Breast epithelium (tissue), 4 donors: ENCODE measurements at regions not wholly inside any gene's neighbourhood (a gene's known extent, or its start where the extent isn't known, plus 50 kb on each side); places are given as distances from the start of the nearest gene placed in this dataset.

ENCODE experiments used
- DNase-seq, 2 donors: peaks; one replicate each; pipeline ENCODE4 v3.0.0-alpha.2; 2019; ENCODE audit warnings: low spot score in 2 of 2
- H3K27ac ChIP-seq, 2 donors: fragments of 200-600 bp; sonication (generic) in 1 of 2; one replicate each; pipeline ENCODE4 v1.5.1; 2016 to 2019; ENCODE audit warnings: mild to moderate bottlenecking in 1 of 2
- H3K27me3 ChIP-seq, 2 donors: fragments of 200-600 bp; sonication (generic) in 1 of 2; one replicate each; pipeline versions ENCODE4 v1.5.1 to v1.6.0; 2017 to 2019; ENCODE audit warnings: control low read depth in 1 of 2, mild to moderate bottlenecking in 1 of 2
- H3K36me3 ChIP-seq: fragments of 200-600 bp; one replicate; pipeline ENCODE4 v1.5.1; 2019
- H3K4me1 ChIP-seq, 2 donors: fragments of 200-600 bp; sonication (generic); one replicate each; pipeline ENCODE4 v1.5.1; 2016 to 2019; ENCODE audit warnings: control low read depth in 1 of 2
- H3K4me3 ChIP-seq, 3 donors: fragments of 200-600 bp; sonication (generic); 1 replicate in 2 of 3; 2 replicates in 1 of 3; pipeline ENCODE4 v1.5.1; 2016 to 2019; ENCODE audit warnings: mild to moderate bottlenecking in 3 of 3, moderate library complexity in 2 of 3
- H3K9me3 ChIP-seq, 2 donors: fragments of 200-600 bp; sonication (generic) in 1 of 2; one replicate each; pipeline ENCODE4 v1.5.1; 2016 to 2019; ENCODE audit warnings: control low read depth in 1 of 2
- POLR2A ChIP-seq: fragments of 450-650 bp; IDR thresholded peaks from one replicate; pipeline ENCODE4 v1.6.1; 2016; ENCODE audit warnings: antibody characterized with exemption, mild to moderate bottlenecking, moderate library complexity
- POLR2AphosphoS5 ChIP-seq, 3 donors: sonication (generic); formaldehyde crosslinking; IDR thresholded peaks; one replicate each; pipeline ENCODE4 v1.6.1; 2017; ENCODE audit warnings: antibody characterized with exemption in 3 of 3
- intact Hi-C: fragments of 100-400 bp; cut with DNase I; formaldehyde crosslinking; loops from one replicate; pipeline ENCODE4 v1.15.1; 2023; ENCODE audit warnings: low total_unique reads
- TF ChIP-seq, protein P1 (sequence below), 3 donors: fragments of 450-650 bp; IDR thresholded peaks; one replicate each; pipeline ENCODE4 v1.5.1; 2016 to 2017; ENCODE audit warnings: antibody characterized with exemption in 3 of 3, mild to moderate bottlenecking in 3 of 3, moderate library complexity in 3 of 3

DNA sequence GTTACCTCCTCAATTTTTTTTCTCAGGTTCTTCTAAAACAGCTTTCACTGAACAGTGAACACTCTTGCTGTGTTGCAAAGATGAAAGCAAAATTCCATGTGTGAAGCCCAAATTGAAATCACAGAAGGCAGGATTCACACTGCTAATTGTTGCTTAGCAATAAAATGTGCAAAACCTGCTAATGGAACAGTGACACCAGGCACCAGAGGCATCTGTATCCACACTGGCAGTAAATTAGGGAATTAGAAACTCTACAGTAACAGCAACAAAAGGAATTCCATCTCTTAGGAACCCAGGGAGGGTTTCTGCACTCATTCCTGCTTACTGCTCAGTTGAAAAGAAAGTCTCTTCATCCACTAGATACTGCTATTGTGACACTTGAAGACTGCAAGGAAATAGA is 202.3 kb downstream of the GXYLT1 start:
- Histone ChIP-seq H3K27ac (no peak overlapping the region), H3K9me3 (peaks cover 10 to 12% of the 10 kb centered on the region in 2 donors), H3K4me1 (no peaks in the 10 kb centered on the region), H3K4me3 (no peak overlapping the region), H3K27me3 (no peaks in the 10 kb centered on the region), H3K36me3 (no peaks in the 10 kb centered on the region)
- TF ChIP-seq, protein P1, sequence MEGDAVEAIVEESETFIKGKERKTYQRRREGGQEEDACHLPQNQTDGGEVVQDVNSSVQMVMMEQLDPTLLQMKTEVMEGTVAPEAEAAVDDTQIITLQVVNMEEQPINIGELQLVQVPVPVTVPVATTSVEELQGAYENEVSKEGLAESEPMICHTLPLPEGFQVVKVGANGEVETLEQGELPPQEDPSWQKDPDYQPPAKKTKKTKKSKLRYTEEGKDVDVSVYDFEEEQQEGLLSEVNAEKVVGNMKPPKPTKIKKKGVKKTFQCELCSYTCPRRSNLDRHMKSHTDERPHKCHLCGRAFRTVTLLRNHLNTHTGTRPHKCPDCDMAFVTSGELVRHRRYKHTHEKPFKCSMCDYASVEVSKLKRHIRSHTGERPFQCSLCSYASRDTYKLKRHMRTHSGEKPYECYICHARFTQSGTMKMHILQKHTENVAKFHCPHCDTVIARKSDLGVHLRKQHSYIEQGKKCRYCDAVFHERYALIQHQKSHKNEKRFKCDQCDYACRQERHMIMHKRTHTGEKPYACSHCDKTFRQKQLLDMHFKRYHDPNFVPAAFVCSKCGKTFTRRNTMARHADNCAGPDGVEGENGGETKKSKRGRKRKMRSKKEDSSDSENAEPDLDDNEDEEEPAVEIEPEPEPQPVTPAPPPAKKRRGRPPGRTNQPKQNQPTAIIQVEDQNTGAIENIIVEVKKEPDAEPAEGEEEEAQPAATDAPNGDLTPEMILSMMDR (IDR thresholded peaks at IDR 0.05) = no peak
- no peak for TF ChIP-seq POLR2AphosphoS5 (IDR thresholded peaks at IDR 0.05)
- no peak for TF ChIP-seq POLR2A
- intact Hi-C loops = no loop called here
- DNase-seq = no peak

DNA sequence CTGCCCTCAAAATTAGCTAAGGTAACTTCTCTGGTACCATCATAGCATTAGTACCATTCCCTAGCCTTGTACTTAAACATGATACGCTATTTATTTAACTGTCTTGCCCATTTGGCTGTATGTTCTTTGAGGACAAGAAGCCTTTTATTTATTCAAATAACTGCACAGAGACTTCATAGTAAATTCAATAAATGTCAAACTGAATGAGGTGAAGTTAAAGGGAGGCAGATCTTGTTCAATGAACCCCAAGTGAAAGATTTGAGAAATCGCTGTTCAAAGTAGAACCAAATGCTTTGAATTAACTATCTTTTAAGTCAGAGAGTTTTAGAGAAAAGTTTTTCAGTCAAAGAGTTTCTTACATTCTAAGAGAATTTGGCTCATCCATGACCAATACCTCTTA is 203.6 kb downstream of the GXYLT1 start:
- Histone ChIP-seq H3K9me3 (peaks cover 5 to 6% of the 10 kb centered on the region in 2 donors), H3K27me3 (no peaks in the 10 kb centered on the region), H3K4me1 (no peaks in the 10 kb centered on the region), H3K4me3 (no peak overlapping the region), H3K27ac (no peak overlapping the region), H3K36me3 (no peaks in the 10 kb centered on the region)
- DNase-seq = no peak
- TF ChIP-seq, protein P1 (IDR thresholded peaks at IDR 0.05) = no peak
- TF ChIP-seq POLR2AphosphoS5 (IDR thresholded peaks at IDR 0.05) (no peak), POLR2A (no peak)
- intact Hi-C loops = no loop called here

DNA sequence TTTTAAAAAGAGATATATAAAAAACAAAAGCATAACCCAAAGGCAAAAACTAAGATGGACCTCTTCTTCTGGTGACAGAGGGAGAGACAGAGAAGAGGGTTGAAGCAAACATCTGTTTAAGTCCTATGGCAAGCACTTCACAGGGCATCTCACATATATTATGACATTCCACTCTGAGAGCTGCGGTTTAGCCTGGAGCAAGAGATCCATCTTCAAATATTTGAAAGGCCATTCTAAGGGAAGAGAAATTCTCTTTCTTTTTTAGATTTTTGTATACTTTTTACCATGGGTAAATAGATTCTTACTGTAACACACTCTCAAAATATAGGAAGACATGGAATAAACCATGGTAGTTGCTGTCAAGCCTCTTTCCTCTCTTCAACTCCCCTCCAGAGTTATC is 204.1 kb downstream of the GXYLT1 start:
- TF ChIP-seq POLR2A (no peak), POLR2AphosphoS5 (IDR thresholded peaks at IDR 0.05) (no peak)
- TF ChIP-seq, protein P1 (IDR thresholded peaks at IDR 0.05) = no peak
- peaks cover 0 to 1% of the 10 kb centered on the region in 2 donors for H3K9me3 ChIP-seq

DNA sequence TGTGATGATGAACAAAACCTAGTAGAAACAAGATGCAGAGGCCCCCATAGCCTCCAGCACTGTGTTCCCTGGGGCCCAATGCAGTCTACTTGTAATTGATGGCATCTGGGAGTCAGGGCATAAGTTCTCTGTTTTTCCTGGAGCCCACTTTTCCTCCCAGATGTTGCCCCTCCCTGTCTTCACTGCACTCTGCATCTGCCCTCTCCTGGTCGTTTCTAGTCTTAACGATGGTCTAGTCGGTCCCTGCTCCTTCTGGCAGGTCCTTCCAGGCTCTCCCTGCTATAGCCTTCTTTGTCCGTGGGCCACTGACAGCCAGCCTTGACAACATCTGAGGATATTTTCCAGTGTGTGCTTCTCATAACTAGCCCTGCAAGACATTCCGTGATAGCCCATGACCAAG is 208.3 kb downstream of the GXYLT1 start:
- H3K9me3 ChIP-seq = no peaks in the 10 kb centered on the region
- TF ChIP-seq POLR2A = no peak
- TF ChIP-seq POLR2AphosphoS5 (IDR thresholded peaks at IDR 0.05) = no peak
- TF ChIP-seq, protein P1 (IDR thresholded peaks at IDR 0.05) = no peak

More for the DNA sequence above, 204.1 kb downstream of the GXYLT1 start:
- no peak overlapping the region for H3K4me3 ChIP-seq
- no peak overlapping the region for H3K27ac ChIP-seq
- no peak for DNase-seq
- H3K27me3 ChIP-seq = no peaks in the 10 kb centered on the region
- intact Hi-C loops = no loop called here
- H3K36me3 ChIP-seq = no peaks in the 10 kb centered on the region
- no peaks in the 10 kb centered on the region for H3K4me1 ChIP-seq

DNA sequence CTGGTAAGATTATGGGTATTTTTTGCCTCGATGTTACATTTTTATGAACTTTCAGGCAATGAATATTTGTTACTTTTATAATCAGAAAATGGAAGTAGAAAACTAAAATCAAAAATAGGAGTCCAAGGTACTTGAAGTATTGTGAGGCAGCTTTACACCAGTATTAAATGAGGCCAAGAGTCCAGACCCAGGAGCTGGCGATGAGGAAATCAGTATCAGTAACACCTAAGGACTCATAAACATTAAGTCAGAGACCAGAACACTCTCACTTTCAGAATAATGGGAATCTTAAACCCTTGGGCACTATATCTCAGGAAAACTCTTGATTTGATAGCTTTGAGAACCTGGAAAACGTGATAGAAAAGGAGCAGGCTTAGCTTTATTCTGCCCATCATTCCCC is 208.8 kb downstream of the GXYLT1 start:
- intact Hi-C loops = no loop called here
- H3K9me3 ChIP-seq = no peaks in the 10 kb centered on the region
- H3K27ac ChIP-seq = no peak overlapping the region
- no peak for TF ChIP-seq POLR2A
- TF ChIP-seq POLR2AphosphoS5 (IDR thresholded peaks at IDR 0.05) = no peak
- TF ChIP-seq, protein P1 (IDR thresholded peaks at IDR 0.05) = no peak
- no peaks in the 10 kb centered on the region for H3K4me1 ChIP-seq
- no peaks in the 10 kb centered on the region for H3K27me3 ChIP-seq
- no peak for DNase-seq
- no peaks in the 10 kb centered on the region for H3K36me3 ChIP-seq
- no peak overlapping the region for H3K4me3 ChIP-seq

More for the DNA sequence above, 208.3 kb downstream of the GXYLT1 start:
- H3K4me3 ChIP-seq = no peak overlapping the region
- no peak overlapping the region for H3K27ac ChIP-seq
- no peaks in the 10 kb centered on the region for H3K27me3 ChIP-seq
- H3K4me1 ChIP-seq = no peaks in the 10 kb centered on the region
- intact Hi-C loops = no loop called here
- DNase-seq = no peak
- no peaks in the 10 kb centered on the region for H3K36me3 ChIP-seq
